GM21619 (cell line): ENCODE measurements at regions not wholly inside any gene's neighbourhood (a gene's known extent, or its start where the extent isn't known, plus 50 kb on each side); places are given as distances from the start of the nearest gene placed in this dataset.
"Not testable (repeated sequence)": the region's sequence is repeated elsewhere in the genome, so short reads cannot be mapped to it uniquely, and the experiment has no call there.

Experiments
- ATAC-seq: cut with Tn5 transposase; IDR thresholded peaks from one replicate; pipeline ENCODE4 v1.9.1; 2021; ENCODE audit not compliant: unreplicated experiment

DNA sequence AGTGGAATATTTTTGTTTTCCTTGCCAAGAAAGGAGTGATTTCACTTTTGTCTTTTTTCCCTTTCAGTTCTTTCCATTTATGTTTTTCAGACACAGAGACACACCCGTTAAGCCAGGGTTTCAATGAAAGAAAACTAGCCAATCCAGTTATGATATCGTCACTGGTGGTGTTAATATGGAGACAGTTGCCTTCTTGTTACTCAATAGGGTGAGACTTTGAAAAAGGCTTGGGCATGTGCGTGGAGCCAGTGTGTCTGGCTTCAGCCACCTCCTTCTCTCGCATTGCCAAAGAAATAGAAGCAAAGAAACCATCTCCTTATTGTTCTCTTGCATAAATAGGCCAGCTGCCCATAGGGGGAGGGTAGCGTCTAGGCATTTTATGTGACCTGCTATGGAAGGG is 84.1 kb upstream of the DLX6 start:
- ATAC-seq: no peak

DNA sequence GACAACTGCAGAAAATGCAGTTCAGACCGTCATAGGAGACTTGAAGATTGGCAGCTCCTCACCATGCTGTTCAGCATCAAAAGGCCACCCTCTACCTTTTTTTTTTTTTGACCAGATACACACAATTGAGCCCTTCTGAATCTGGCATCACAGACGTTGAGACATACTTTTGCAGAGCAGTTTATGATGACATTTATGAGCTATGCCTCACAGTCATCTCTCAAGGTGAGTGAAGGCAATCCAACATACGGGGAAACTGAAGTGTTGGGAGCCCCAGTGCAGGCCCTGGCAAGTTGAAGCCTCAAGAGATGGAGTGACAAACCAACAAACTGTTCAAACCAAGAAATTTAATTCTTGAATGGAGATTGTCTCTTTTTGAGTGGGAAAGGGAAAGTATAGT is 83.6 kb upstream of the DLX6 start:
- ATAC-seq: no peak

DNA sequence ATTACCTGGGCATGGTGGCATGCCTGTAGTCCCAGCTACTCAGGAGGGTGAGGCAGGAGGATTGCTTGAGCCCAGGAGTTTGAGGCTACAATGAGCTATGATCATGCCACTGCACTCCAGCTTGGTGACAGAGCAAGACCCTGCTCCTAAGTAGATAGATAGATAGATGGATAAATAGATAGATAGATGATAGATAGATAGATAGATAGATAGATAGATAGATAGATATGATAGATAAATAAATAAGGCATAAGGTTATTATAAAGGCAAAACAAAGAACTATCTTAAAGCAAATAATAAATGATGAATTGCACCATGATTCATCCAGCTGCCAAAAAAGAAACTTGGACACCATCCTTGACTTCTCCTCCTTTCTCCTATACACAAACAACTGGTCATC is 82.0 kb upstream of the DLX6 start:
- ATAC-seq: not testable (repeated sequence)

DNA sequence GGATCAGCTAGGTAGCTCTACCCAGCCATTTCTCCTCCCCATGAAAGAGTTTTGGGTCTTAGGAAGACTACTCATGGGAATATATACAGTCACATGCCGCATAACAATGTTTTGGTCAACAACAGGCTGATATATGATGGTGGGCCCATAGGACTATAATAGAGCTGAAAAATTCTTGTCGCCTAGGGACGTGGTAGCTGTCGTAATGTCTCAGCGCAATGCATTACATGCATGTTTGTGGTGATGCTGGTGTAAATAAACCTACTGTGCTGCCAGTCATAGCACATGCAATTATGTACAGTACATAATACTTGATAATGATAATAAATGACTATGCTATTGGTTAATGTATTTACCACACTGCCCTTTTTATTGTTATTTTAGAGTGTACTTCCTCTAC is 78.2 kb upstream of the DLX6 start:
- ATAC-seq: no peak

DNA sequence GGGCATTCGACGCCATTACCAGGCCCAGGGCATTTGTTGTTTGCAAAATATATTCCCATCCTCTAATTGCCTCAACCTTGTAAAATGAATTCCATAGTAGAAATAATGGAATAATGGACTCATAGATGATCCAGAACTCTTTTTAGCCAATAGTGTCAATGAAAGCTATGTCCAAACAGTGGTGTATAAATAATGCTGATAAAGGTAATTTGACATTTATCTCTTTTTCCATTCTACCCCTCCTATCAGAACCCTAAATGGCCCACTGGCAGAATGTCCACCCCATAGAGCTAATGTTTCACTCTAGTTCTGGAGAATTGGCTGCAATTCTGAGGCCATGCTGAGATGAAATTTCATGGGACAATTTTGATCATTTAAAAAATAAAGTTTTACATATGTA is 76.4 kb upstream of the DLX6 start:
- ATAC-seq: no peak

DNA sequence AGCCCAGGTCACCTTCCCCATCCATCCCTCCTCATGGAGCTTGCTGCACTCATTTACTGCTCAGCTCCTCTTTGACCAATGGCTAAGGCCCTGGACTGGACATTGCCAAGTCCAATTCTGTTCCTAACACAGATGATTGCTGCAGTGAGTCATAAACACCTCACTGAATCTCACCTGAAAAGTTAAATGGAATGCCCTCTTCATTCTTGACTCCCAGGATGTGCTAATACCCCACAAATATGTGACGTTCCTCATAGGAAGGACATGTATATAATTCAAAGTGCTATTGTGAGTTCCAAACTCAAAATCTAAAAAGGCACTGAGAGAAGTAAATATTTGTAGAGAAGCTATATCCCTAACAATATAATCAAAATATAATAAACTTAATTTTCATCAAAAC is 73.5 kb upstream of the DLX6 start:
- no peak for ATAC-seq

DNA sequence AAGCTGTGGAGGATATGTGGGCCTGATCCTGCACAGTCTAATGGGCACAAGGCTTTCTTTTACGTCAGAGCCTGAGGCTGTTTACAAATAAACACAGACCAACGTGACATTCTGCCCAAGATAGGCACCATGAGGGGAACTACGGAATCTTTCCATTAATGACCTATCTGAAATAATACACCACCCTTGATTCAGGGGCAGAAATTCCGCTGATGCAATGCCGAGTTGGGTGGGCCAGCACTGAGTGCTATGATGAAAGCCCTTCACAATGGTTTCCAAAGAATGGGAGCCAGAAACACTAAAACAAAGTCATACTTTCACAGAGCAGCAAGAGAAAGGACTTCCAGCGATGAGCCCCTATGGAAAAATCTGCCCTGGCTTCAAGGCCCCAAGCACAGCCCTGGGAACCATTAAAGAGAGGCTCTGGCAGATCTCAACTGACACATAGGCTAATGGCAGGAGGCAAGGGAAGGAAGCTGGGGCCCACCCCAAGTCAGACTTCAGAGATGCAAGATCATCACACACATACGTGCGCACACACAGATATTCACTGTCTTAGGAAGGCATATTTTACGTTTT is 72.2 kb upstream of the DLX6 start:
- ATAC-seq: no peak

DNA sequence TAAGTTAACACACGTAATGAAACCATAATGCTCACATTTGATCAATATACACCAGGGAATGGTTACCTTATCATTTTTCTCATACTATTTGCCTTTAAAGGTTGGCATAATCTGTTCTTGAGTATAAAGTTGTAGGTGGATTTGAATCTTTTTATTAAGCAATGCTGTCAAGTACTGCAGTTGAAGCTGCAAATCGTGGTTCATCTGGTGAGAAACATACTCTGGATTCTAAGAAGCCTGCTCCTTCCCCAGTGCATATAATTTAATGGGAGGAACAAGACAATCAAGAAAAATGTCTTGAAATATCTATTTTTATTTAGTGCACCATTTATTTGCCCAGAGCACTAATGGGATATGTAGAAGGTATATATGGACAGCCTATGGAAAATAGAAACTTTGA is 68.7 kb upstream of the DLX6 start:
- ATAC-seq: no peak

DNA sequence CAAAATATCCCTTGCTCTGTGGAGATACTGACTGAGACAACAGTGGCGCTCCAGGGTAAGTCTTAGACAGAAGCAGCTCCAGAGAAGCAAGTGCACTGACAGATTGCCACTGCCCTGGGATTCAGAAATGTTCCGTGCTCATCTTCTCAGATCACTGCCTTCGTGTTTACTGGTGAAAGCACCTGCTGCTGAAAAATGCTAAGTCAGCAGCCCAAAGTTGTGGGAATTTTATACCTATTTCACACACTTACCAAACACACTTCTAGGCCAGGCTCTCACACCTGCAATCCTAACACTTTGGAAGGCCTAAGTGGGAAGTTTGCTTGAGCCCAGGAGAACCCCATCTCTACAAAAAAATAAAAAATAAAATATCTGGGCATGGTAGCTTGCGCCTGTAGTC is 63.2 kb upstream of the DLX6 start:
- no peak for ATAC-seq

DNA sequence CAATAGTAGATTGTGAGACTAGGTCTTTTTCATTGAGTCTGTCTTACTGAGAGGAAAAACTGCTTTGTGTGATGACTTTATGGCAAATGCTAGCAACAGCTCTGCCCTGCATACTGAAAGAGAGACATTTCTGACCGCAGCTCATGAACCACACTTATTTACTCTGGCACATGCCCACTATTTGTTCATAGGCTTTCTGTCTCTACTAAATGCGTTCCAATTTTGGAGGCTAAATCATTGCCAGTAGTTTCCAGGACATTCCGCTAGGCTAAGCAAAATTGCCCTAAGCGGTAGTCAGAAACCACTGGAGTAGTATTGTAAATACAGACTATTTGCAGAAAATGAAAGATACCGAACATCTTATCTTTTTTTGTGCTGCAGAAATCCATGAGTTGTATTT is 55.6 kb upstream of the DLX6 start:
- ATAC-seq: no peak

DNA sequence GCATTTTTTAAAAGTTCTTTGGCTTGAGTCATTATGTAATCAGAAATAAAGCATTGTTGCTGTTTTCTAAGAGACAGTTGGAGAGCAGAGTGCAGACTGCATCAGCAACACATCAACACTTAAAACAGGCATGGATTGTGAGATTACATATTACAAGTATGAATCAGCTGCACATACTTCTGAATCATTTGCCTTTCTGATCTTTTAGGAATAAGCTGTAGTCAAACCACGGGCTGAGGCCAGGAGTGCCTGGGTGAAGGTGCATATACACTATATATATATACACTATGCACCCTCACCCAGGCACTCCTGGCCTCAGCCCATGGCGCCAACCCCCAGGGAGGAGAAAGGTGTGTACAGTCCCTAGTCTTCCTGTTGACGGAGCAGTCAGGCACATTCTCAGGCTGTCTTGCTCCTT is 52.4 kb upstream of the DLX6 start:
- ATAC-seq: no peak

DNA sequence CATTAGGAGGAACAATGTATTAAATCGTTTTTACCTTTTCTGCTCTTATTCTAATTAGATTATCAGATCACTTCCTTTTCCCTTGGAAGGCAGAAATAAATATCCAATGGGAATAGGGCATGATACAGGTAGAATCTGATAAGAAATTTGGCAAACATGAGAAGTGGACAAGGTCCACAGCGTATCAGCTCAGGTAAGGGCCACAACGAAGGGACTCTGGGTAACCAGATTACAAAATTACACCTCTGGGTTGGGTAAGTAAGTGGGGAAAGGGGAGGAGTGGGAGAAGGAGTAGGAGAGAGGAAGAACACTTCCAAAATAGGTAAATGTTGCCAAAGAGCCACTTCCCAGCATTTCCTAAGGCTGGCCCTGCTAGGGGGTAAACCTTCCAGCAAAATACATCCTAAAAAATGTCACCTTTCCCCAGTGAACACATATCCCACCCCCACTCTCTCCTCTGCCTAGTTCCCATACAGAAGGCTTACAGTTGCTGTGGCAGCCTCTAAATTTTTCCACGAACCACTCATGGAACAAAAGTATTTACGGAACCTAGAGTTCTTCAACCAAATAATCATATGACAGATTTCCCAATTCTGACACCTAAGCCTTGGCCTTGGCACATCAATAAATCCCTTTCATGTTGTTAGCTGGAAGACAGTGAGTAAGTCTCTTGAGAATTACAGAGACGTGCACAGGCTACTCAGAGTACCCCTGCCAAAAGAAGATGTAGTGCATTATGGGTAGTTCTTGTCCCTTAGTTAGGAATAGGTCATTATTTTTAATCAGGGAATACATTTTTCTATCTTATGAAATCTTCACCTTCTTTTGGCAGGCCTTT is 51.5 kb upstream of the DLX6 start:
- no peak for ATAC-seq
